ENCODE measurements at regions not wholly inside any gene's neighbourhood (a gene's known extent, or its start where the extent isn't known, plus 50 kb on each side); places are given as distances from the start of the nearest gene placed in this dataset.

DNA sequence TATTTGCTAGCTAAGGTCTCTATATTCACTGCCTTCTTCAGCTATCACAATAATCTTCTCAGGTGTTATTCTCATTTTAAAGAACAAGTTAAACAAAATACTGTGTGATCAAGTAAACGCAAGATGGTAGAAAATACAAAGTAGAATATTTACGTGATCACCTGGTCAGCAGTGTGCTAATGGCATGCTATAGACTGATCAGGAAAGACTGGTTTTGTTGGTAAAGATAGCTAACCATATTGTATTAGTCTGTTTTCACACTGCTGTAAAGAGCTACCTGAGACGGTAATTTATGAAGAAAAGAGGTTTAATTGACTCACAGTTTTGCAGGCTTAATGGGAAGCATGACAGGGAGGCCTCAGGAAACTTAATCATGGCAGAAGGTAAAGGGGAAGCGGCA, 50.4 kb downstream of the ZBTB38 start:
- intact Hi-C loops (cut with DNase I) = no loop called here
- no peaks in the 10 kb centered on the region for H3K27me3 ChIP-seq
- no peak overlapping the region for H3K4me3 ChIP-seq
- no peak overlapping the region for H3K27ac ChIP-seq
- TF ChIP-seq POLR2A (IDR thresholded peaks at IDR 0.05) (no peak), EP300 (IDR thresholded peaks at IDR 0.05) (no peak)
- TF ChIP-seq, protein P1, sequence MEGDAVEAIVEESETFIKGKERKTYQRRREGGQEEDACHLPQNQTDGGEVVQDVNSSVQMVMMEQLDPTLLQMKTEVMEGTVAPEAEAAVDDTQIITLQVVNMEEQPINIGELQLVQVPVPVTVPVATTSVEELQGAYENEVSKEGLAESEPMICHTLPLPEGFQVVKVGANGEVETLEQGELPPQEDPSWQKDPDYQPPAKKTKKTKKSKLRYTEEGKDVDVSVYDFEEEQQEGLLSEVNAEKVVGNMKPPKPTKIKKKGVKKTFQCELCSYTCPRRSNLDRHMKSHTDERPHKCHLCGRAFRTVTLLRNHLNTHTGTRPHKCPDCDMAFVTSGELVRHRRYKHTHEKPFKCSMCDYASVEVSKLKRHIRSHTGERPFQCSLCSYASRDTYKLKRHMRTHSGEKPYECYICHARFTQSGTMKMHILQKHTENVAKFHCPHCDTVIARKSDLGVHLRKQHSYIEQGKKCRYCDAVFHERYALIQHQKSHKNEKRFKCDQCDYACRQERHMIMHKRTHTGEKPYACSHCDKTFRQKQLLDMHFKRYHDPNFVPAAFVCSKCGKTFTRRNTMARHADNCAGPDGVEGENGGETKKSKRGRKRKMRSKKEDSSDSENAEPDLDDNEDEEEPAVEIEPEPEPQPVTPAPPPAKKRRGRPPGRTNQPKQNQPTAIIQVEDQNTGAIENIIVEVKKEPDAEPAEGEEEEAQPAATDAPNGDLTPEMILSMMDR (IDR thresholded peaks at IDR 0.05) = no peak
- peaks cover 8% of the 10 kb centered on the region for H3K4me1 ChIP-seq (ENCODE audit: insufficient read depth)
- 91 to 96% (median 94%) methylated on average over 4 of the region's 4 CpGs for WGBS, 3 donors
- no peak for DNase-seq
- no peaks in the 10 kb centered on the region for H3K9me3 ChIP-seq
- H3K36me3 ChIP-seq = no peaks in the 10 kb centered on the region

DNA sequence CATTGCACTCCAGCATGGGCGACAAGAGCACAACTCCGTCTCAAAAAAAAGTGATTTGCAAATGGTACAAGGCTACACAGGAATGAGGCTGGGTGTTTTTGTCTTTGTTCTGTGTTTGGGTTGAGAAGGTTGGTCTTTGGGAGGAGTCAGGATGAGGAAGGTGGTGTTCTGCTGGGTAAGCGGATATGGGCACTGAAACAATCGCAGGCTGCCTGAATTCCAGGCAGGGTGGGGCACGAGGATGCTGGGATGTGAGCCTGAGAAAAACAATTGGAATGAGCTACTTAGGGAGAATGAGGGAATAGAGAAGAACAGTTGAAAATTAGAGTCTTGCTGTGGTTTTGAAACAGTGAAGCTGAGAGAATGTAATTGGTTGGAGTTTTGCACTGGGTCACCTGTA, 51.6 kb downstream of the ZBTB38 start:
- intact Hi-C loops (cut with DNase I) = no loop called here
- Histone ChIP-seq H3K27ac (no peak overlapping the region), H3K27me3 (no peaks in the 10 kb centered on the region), H3K4me3 (no peak overlapping the region), H3K4me1 (ENCODE audit: insufficient read depth) (peaks cover 5% of the 10 kb centered on the region), H3K36me3 (no peaks in the 10 kb centered on the region), H3K9me3 (no peaks in the 10 kb centered on the region)
- WGBS, 3 donors = 83 to 86% (median 85%) methylated on average over 5 of the region's 5 CpGs
- no peak for DNase-seq
- TF ChIP-seq, protein P1 (IDR thresholded peaks at IDR 0.05) = no peak
- TF ChIP-seq POLR2A (IDR thresholded peaks at IDR 0.05) = no peak
- TF ChIP-seq EP300 (IDR thresholded peaks at IDR 0.05) = no peak

DNA sequence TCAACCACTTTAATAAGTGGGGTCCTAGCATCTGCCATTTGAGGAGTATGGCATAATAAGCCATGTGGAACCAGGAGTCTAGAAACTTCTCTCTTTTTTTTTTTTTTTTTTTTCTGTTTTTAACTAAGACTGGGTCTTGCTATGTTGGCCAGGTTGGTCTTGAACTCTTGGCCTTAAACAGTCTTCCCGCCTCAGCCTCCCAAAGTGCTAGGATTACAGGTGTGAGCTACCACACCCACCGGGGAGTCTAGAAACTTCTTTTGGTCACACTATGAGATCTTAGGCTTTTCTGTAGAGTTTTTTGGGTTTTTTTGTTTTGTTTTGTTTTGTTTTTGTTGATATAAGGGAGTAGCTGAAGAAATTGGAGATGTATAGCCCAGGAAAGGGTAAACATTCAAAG, 52.9 kb downstream of the ZBTB38 start:
- Histone ChIP-seq H3K4me1 (ENCODE audit: insufficient read depth) (peaks cover 8% of the 10 kb centered on the region), H3K9me3 (no peaks in the 10 kb centered on the region), H3K36me3 (no peaks in the 10 kb centered on the region), H3K4me3 (no peak overlapping the region), H3K27ac (no peak overlapping the region), H3K27me3 (no peaks in the 10 kb centered on the region)
- intact Hi-C loops (cut with DNase I) = no loop called here
- 96 to 98% (median 97%) methylated on average over 2 of the region's 2 CpGs for WGBS, 3 donors
- DNase-seq = no peak
- TF ChIP-seq, protein P1 (IDR thresholded peaks at IDR 0.05) = no peak
- TF ChIP-seq EP300 (IDR thresholded peaks at IDR 0.05) (no peak), POLR2A (IDR thresholded peaks at IDR 0.05) (no peak)

GRCh38 chr3:141421639-141422319, 53.5 kb downstream of the ZBTB38 start:
- H3K27ac ChIP-seq = no peak overlapping the region
- H3K9me3 ChIP-seq = no peaks in the 10 kb centered on the region
- WGBS, 3 donors = 69 to 94% (median 83%) methylated on average over 5 of the region's 5 CpGs
- peaks cover 14% of the 10 kb centered on the region for H3K4me1 ChIP-seq (ENCODE audit: insufficient read depth)
- no peaks in the 10 kb centered on the region for H3K27me3 ChIP-seq
- H3K36me3 ChIP-seq = no peaks in the 10 kb centered on the region
- no peak for DNase-seq
- intact Hi-C loops (cut with DNase I) = no loop called here
- TF ChIP-seq EP300 (IDR thresholded peaks at IDR 0.05) (no peak), POLR2A (IDR thresholded peaks at IDR 0.05) (no peak)
- TF ChIP-seq, protein P1 (IDR thresholded peaks at IDR 0.05) = no peak
- no peak overlapping the region for H3K4me3 ChIP-seq

All from ovary (tissue), 7 donors.